ENCODE measurements at regions not wholly inside any gene's neighbourhood (a gene's known extent, or its start where the extent isn't known, plus 50 kb on each side); places are given as distances from the start of the nearest gene placed in this dataset.

GRCh38 chr18:22560275-22560610 is 142.5 kb upstream of the CTAGE1 start:
- no peaks in the 10 kb centered on the region for H3K9me3 ChIP-seq (ENCODE audit: control insufficient read depth in 1 of 2, low read length in 2 of 2)
- H3K4me3 ChIP-seq (ENCODE audit: low read depth in 1 of 2, low read length in 2 of 2) = peak overlapping the region; percentile 56 to 69
- no peak overlapping the region for H3K27ac ChIP-seq (ENCODE audit: low read depth, low read length)
- peaks cover 0 to 17% of the 10 kb centered on the region in 2 donors for H3K4me1 ChIP-seq (ENCODE audit: control insufficient read depth in 1 of 2, insufficient read depth in 2 of 2, low read length in 2 of 2)
- H3K27me3 ChIP-seq (ENCODE audit: control insufficient read depth in 1 of 2, insufficient read depth in 2 of 2, low read length in 2 of 2) = no peaks in the 10 kb centered on the region
- H3K9ac ChIP-seq (ENCODE audit: low read depth in 1 of 2, low read length in 2 of 2) = peak overlapping the region; percentile 35 to 69
- H3K36me3 ChIP-seq (ENCODE audit: control insufficient read depth in 1 of 2, insufficient read depth in 2 of 2, low read length in 2 of 2) = no peaks in the 10 kb centered on the region

DNA sequence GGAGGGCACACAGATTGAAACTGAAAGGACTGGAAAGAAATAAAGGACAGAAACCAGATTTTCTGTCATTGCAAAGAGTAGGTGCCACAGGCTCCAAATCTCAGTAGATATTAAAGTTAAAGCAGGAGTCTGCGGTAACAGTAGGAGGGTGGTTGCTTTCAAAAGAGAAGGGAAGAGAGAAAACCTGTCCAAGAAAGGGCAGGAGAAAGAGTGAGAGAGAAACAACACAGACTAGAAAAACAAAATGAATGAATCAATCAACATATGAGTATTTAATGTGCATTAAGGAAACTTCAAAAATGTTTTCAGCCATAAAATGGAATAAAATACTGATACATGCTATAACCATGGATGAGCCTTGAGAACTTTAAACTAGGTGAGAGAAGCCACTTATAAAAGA is 143.1 kb upstream of the CTAGE1 start:
- Histone ChIP-seq H3K9me3 (ENCODE audit: control insufficient read depth in 1 of 2, low read length in 2 of 2) (no peaks in the 10 kb centered on the region), H3K4me1 (ENCODE audit: control insufficient read depth in 1 of 2, insufficient read depth in 2 of 2, low read length in 2 of 2) (peaks cover 0 to 17% of the 10 kb centered on the region in 2 donors), H3K9ac (ENCODE audit: low read depth in 1 of 2, low read length in 2 of 2) (peak overlapping the region in 1 of 2 donors; percentile 69), H3K36me3 (ENCODE audit: control insufficient read depth in 1 of 2, insufficient read depth in 2 of 2, low read length in 2 of 2) (no peaks in the 10 kb centered on the region), H3K4me3 (ENCODE audit: low read depth in 1 of 2, low read length in 2 of 2) (no peak overlapping the region), H3K27me3 (ENCODE audit: control insufficient read depth in 1 of 2, insufficient read depth in 2 of 2, low read length in 2 of 2) (no peaks in the 10 kb centered on the region), H3K27ac (ENCODE audit: low read depth, low read length) (no peak overlapping the region)

GRCh38 chr18:22563164-22563583 is 145.5 kb upstream of the CTAGE1 start:
- peak overlapping the region in 1 of 2 donors; percentile 2 for H3K9ac ChIP-seq (ENCODE audit: low read depth in 1 of 2, low read length in 2 of 2)

GRCh38 chr18:22564036-22564435 is 146.3 kb upstream of the CTAGE1 start:
- no peaks in the 10 kb centered on the region for H3K9me3 ChIP-seq (ENCODE audit: control insufficient read depth in 1 of 2, low read length in 2 of 2)
- no peak overlapping the region for H3K9ac ChIP-seq (ENCODE audit: low read depth in 1 of 2, low read length in 2 of 2)
- no peaks in the 10 kb centered on the region for H3K36me3 ChIP-seq (ENCODE audit: control insufficient read depth in 1 of 2, insufficient read depth in 2 of 2, low read length in 2 of 2)
- no peaks in the 10 kb centered on the region for H3K27me3 ChIP-seq (ENCODE audit: control insufficient read depth in 1 of 2, insufficient read depth in 2 of 2, low read length in 2 of 2)
- no peak overlapping the region for H3K4me3 ChIP-seq (ENCODE audit: low read depth in 1 of 2, low read length in 2 of 2)
- H3K4me1 ChIP-seq (ENCODE audit: control insufficient read depth in 1 of 2, insufficient read depth in 2 of 2, low read length in 2 of 2) = peaks cover 0 to 17% of the 10 kb centered on the region in 2 donors
- no peak overlapping the region for H3K27ac ChIP-seq (ENCODE audit: low read depth, low read length)

More at GRCh38 chr18:22563164-22563583, 145.5 kb upstream of the CTAGE1 start:
- H3K9me3 ChIP-seq (ENCODE audit: control insufficient read depth in 1 of 2, low read length in 2 of 2) = no peaks in the 10 kb centered on the region
- no peak overlapping the region for H3K4me3 ChIP-seq (ENCODE audit: low read depth in 1 of 2, low read length in 2 of 2)
- no peaks in the 10 kb centered on the region for H3K36me3 ChIP-seq (ENCODE audit: control insufficient read depth in 1 of 2, insufficient read depth in 2 of 2, low read length in 2 of 2)
- peaks cover 0 to 17% of the 10 kb centered on the region in 2 donors for H3K4me1 ChIP-seq (ENCODE audit: control insufficient read depth in 1 of 2, insufficient read depth in 2 of 2, low read length in 2 of 2)
- no peaks in the 10 kb centered on the region for H3K27me3 ChIP-seq (ENCODE audit: control insufficient read depth in 1 of 2, insufficient read depth in 2 of 2, low read length in 2 of 2)
- H3K27ac ChIP-seq (ENCODE audit: low read depth, low read length) = no peak overlapping the region

DNA sequence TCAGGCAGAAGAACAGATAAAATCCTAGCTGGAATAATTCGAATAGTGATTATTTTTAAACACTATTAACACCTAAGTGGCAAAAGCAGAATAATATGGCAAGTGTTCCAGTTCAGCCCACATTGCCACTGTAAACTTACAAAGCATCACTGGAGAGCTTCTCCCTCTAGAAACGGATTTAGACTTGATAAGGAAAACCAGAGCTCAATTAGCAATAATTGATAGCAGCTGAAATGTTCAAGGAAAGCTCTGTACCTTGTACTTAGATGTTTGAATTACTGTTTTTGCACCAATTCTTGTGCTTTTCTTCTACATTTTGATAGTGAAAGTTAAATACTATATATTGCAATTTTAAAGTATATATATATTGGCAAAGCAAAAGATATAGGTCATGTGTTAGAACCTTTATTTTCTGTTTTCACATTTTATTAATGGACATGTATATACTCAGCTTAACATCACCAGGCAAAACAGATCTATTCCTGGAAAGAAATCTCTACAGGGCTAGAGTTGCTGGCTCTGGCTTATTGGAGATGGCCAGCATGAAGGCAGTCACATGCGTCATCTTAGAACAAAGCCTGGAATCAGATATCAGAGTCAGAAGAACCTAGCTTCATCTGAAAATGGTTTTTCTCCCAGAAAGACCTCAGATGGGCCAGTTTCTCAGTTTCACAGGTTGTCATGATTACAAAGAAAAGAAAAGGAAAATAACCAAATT is 149.1 kb upstream of the CTAGE1 start:
- peaks cover 0 to 8% of the 10 kb centered on the region in 2 donors for H3K4me1 ChIP-seq (ENCODE audit: control insufficient read depth in 1 of 2, insufficient read depth in 2 of 2, low read length in 2 of 2)
- no peak overlapping the region for H3K27ac ChIP-seq (ENCODE audit: low read depth, low read length)
- no peaks in the 10 kb centered on the region for H3K9me3 ChIP-seq (ENCODE audit: control insufficient read depth in 1 of 2, low read length in 2 of 2)
- H3K27me3 ChIP-seq (ENCODE audit: control insufficient read depth in 1 of 2, insufficient read depth in 2 of 2, low read length in 2 of 2) = no peaks in the 10 kb centered on the region
- H3K9ac ChIP-seq (ENCODE audit: low read depth in 1 of 2, low read length in 2 of 2) = no peak overlapping the region
- no peak overlapping the region for H3K4me3 ChIP-seq (ENCODE audit: low read depth in 1 of 2, low read length in 2 of 2)
- no peaks in the 10 kb centered on the region for H3K36me3 ChIP-seq (ENCODE audit: control insufficient read depth in 1 of 2, insufficient read depth in 2 of 2, low read length in 2 of 2)

DNA sequence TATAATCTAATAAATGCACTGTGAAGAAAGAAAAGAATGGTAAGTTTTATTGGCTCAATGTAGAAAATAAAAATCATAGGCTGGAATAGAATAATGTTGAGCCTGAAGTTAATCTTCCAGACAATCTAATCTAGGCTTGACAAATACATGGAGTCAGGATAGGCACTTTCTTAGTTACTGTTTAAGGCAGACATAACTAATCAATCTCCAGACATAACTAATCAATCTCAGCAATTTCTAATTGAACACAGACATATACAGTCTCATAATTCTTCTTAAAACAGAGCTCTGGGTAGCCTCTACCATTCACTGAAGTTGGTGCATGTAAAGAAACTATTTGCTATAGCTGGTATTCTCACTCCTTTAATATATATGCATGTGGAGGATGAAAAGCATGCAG is 150.1 kb upstream of the CTAGE1 start:
- H3K4me1 ChIP-seq (ENCODE audit: control insufficient read depth in 1 of 2, insufficient read depth in 2 of 2, low read length in 2 of 2) = peaks cover 0 to 5% of the 10 kb centered on the region in 2 donors
- H3K9ac ChIP-seq (ENCODE audit: low read depth in 1 of 2, low read length in 2 of 2) = no peak overlapping the region
- H3K27me3 ChIP-seq (ENCODE audit: control insufficient read depth in 1 of 2, insufficient read depth in 2 of 2, low read length in 2 of 2) = no peaks in the 10 kb centered on the region
- H3K9me3 ChIP-seq (ENCODE audit: control insufficient read depth in 1 of 2, low read length in 2 of 2) = no peaks in the 10 kb centered on the region
- no peak overlapping the region for H3K27ac ChIP-seq (ENCODE audit: low read depth, low read length)
- H3K4me3 ChIP-seq (ENCODE audit: low read depth in 1 of 2, low read length in 2 of 2) = no peak overlapping the region
- no peaks in the 10 kb centered on the region for H3K36me3 ChIP-seq (ENCODE audit: control insufficient read depth in 1 of 2, insufficient read depth in 2 of 2, low read length in 2 of 2)

DNA sequence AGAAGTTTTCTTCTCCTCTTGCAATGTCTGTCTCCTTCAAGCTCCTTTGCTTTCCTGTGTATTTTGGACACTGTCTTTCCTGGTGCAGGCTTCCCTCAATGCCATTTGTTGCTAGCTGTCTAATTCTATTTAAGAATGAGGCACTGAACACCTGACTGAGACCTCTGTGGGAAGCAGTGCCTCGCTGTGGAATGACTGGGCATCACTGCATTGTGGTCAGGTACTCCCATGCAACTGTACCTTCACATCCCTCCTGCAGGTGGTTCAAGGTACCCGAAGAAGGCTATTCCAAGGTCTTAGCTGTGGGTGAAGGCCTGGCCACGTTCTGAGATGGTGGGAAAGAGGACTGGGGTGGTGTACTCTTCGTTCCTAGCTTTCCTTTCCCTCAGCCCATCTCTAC is 152.8 kb upstream of the CTAGE1 start:
- H3K9me3 ChIP-seq (ENCODE audit: control insufficient read depth in 1 of 2, low read length in 2 of 2) = no peaks in the 10 kb centered on the region
- no peak overlapping the region for H3K9ac ChIP-seq (ENCODE audit: low read depth in 1 of 2, low read length in 2 of 2)
- no peak overlapping the region for H3K27ac ChIP-seq (ENCODE audit: low read depth, low read length)
- no peaks in the 10 kb centered on the region for H3K27me3 ChIP-seq (ENCODE audit: control insufficient read depth in 1 of 2, insufficient read depth in 2 of 2, low read length in 2 of 2)
- H3K36me3 ChIP-seq (ENCODE audit: control insufficient read depth in 1 of 2, insufficient read depth in 2 of 2, low read length in 2 of 2) = no peaks in the 10 kb centered on the region
- H3K4me3 ChIP-seq (ENCODE audit: low read depth in 1 of 2, low read length in 2 of 2) = no peak overlapping the region
- no peaks in the 10 kb centered on the region for H3K4me1 ChIP-seq (ENCODE audit: control insufficient read depth in 1 of 2, insufficient read depth in 2 of 2, low read length in 2 of 2)

- Histone ChIP-seq H3K4me3 (ENCODE audit: low read depth in 1 of 2, low read length in 2 of 2) (no peak overlapping the region), H3K27me3 (ENCODE audit: control insufficient read depth in 1 of 2, insufficient read depth in 2 of 2, low read length in 2 of 2) (no peaks in the 10 kb centered on the region), H3K9me3 (ENCODE audit: control insufficient read depth in 1 of 2, low read length in 2 of 2) (no peaks in the 10 kb centered on the region), H3K27ac (ENCODE audit: low read depth, low read length) (no peak overlapping the region), H3K4me1 (ENCODE audit: control insufficient read depth in 1 of 2, insufficient read depth in 2 of 2, low read length in 2 of 2) (no peaks in the 10 kb centered on the region), H3K9ac (ENCODE audit: low read depth in 1 of 2, low read length in 2 of 2) (no peak overlapping the region), H3K36me3 (ENCODE audit: control insufficient read depth in 1 of 2, insufficient read depth in 2 of 2, low read length in 2 of 2) (no peaks in the 10 kb centered on the region)
Measured at GRCh38 chr18:22572341-22572740, 154.6 kb upstream of the CTAGE1 start.

GRCh38 chr18:22579271-22579670 is 161.6 kb upstream of the CTAGE1 start:
- H3K9ac ChIP-seq (ENCODE audit: low read depth in 1 of 2, low read length in 2 of 2) = no peak overlapping the region
- no peak overlapping the region for H3K4me3 ChIP-seq (ENCODE audit: low read depth in 1 of 2, low read length in 2 of 2)
- no peaks in the 10 kb centered on the region for H3K9me3 ChIP-seq (ENCODE audit: control insufficient read depth in 1 of 2, low read length in 2 of 2)
- H3K27me3 ChIP-seq (ENCODE audit: control insufficient read depth in 1 of 2, insufficient read depth in 2 of 2, low read length in 2 of 2) = peaks cover 0 to 3% of the 10 kb centered on the region in 2 donors
- no peaks in the 10 kb centered on the region for H3K36me3 ChIP-seq (ENCODE audit: control insufficient read depth in 1 of 2, insufficient read depth in 2 of 2, low read length in 2 of 2)
- no peaks in the 10 kb centered on the region for H3K4me1 ChIP-seq (ENCODE audit: control insufficient read depth in 1 of 2, insufficient read depth in 2 of 2, low read length in 2 of 2)
- no peak overlapping the region for H3K27ac ChIP-seq (ENCODE audit: low read depth, low read length)

DNA sequence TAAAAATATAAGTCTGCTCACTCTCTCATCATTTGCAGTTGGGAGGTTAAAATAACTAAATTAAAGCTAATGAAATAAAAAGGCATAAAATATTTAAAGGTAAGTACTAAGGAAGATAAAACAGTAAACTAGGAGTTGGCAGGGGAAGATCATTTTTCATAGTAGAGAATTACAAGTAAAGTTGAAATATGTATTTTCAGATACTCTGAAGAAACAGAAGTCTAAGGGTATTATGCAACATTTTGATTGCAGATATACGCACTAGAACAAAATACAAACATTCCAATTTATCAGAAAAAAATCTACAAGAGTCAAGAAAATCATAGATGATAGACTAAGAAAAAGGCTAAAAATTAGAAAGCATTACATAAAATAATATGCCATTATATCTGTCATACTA is 167.6 kb upstream of the CTAGE1 start:
- Histone ChIP-seq H3K36me3 (ENCODE audit: control insufficient read depth in 1 of 2, insufficient read depth in 2 of 2, low read length in 2 of 2) (no peaks in the 10 kb centered on the region), H3K27ac (ENCODE audit: low read depth, low read length) (no peak overlapping the region), H3K4me3 (ENCODE audit: low read depth in 1 of 2, low read length in 2 of 2) (no peak overlapping the region), H3K4me1 (ENCODE audit: control insufficient read depth in 1 of 2, insufficient read depth in 2 of 2, low read length in 2 of 2) (no peaks in the 10 kb centered on the region), H3K27me3 (ENCODE audit: control insufficient read depth in 1 of 2, insufficient read depth in 2 of 2, low read length in 2 of 2) (no peaks in the 10 kb centered on the region), H3K9ac (ENCODE audit: low read depth in 1 of 2, low read length in 2 of 2) (no peak overlapping the region), H3K9me3 (ENCODE audit: control insufficient read depth in 1 of 2, low read length in 2 of 2) (no peaks in the 10 kb centered on the region)
